ENCODE measurements at regions not wholly inside any gene's neighbourhood (a gene's known extent, or its start where the extent isn't known, plus 50 kb on each side); places are given as distances from the start of the nearest gene placed in this dataset.

DNA sequence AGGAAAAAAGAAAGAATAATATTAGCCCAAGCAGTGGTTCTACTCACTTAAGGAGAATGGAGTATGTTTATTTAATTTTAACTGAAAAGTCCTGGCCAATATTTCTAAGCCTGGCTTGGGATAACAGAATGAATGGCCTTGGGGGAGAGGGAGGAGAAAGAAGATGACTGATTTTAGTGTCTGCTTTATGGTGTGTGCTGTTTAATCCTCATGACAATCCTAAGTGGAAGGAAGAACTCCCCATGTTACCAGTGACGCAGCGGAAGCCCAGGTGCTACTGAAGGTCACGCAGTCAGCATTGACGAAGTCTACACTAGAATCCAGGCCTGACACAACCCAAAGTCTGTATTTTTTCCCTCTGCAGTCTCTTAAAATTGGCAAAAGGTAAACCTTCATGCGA is 50.5 kb downstream of the PALM2AKAP2 start:
- no peak for DNase-seq

DNA sequence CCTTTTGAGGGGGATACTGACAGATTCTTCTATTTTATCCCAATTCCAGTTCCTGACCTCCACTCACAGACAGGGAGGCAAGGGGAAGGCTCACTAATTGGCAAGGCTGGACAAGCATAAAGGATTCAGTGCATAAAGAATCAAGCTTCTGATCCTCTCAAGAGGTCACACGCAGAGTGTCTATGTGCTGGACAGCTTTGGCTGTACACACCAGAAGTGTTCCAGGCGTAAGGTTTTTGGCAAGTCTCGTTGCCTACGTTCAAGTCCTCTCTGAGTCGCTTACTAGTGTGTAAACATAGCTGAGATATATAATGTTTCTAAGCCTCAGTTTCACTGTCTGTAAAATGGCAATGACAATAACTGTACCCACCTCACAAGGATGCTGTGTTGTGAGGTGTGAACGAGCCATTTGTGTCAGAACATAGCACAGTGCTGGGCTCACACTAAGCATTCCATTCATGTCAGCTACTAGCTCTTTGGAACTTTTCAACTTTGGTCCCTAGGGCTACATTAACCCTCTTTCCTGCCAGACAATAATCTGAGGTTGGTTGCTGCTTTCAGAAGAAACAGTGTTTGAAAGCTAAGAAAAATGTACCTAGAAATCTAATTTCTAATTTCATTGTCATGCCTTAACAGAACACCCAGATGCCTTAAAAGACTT is 52.1 kb downstream of the PALM2AKAP2 start:
- DNase-seq: no peak

DNA sequence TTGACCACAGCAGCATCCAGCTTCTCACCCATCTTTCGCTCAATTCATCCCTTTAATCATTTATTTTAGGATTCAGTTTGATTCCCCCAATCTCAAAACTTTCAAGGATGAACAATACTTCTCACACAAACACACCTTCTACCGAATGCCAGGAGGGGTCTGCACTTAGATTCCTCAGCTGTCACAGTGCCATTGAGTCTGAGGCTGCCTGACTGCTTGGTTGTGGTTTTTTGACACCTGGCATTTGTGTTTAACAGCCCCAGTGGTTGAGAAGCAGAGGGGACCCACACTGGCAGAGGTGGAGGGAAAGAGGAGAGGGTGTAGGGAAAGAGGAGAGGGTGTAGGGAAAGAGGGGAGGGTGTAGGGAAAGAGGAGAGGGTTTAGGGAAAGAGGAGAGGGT is 54.9 kb downstream of the PALM2AKAP2 start:
- DNase-seq: no peak

DNA sequence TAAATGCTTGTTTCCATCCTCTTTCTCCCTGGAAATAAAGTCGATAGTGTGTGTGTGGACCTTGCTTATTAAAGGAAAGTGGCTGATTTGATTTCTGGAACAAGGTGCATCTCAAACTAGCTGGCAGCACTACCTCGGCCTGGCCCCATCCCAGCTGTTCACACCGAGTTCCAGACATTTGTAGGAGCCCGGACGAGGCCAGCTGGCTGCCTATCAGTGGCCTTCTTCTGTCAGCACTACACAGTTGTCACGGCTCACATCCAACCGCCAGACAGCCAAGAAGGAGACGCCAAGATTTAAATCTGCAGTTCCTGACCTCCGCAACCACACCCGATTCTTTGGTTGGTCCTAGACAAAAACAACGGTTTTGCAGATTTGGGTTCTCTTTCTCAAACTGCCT is 63.6 kb downstream of the PALM2AKAP2 start:
- DNase-seq: no peak

DNA sequence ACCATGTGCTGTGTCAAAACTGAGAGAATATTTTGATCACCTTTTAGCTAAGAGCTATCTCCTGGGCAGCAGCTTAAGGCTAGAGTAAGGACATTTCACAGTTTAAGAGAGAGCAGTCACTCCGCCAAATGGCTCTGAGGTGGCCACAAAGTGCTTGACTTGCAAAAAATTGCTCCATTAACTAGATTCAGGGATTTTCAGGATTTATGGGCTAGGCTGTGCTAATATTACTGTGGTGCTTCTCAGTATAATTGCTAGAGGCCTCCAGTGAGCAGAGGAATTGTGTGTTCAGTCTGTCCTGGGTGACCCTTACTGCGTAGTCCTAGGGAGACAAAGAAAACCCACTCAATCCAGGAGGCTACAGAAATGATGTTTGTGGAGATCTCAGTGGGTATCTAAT is 65.2 kb downstream of the PALM2AKAP2 start:
- DNase-seq: no peak

DNA sequence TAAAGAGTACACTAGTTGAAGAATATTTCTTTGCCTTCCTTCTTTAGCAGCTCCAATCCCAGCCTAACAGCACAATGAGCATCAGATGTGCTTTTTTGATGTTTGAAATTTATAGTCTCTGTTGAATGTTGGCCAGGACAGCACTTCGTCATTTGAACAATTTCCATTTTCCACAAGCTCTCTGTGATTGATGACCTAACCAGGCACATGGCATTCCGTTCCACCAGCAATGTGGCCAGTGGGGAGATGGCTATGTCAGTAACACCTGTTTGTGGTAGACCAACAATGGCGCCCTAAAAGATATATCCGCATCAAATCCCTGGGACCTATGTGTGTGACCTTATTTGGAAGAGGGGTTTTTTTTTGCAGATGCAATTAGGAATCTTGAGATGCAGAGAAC is 66.8 kb downstream of the PALM2AKAP2 start:
- no peak for DNase-seq

DNA sequence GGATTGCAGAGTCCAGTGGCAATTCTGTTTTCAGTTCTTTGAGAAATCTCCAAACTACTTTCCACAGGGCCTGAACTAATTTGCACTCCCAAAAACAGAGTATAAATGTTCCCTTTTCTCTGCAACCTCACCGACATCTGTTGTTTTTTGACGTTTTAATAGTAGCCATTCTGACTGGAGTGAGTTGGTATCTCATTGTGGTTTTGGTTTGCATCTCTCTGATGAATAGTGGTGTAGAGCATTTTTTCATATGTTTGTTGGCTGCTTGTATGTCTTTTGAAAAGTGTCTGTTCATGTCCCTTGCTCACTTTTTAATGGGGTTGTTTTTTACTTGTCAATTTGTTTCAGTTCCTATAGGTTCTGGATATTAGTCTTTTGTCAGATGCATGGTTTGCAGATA is 72.6 kb downstream of the PALM2AKAP2 start:
- no peak for DNase-seq

DNA sequence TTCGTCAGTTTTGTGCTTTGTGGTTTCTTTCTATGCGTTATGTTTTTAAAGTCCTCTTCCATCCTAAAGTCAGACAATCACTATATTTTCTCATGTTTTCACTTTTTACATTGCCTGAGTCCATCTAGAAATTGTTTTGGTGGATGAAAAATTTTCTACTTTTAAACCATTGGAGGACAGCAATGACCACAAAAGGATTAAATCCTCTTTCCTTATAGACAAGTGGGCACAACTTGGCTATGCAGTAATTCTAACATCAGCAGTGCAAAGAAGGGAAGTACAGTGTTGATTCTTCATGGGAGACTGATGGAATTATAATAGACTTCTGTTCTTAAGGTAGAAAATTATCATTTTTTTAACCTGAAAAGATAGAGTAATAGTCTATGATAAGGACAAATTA is 75.5 kb downstream of the PALM2AKAP2 start:
- DNase-seq: no peak

DNA sequence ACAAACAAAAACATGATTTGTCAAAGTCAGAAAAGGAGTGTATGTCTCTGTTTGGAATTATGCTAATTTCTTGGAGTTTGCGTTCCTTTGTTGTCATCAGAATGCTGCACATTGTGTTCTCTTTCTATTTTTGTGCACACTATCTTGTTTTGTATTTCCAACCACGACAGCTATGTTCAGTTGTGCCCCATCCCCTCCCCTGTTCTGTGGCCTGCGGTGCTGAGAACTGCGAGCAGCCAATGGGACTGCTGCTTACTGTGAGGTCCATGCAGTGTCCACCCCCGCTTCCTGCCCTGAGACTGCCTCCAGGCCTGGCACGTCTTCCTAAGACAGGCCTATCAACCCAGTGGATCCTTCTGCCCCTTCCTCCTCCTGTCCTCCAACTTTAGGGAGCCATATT is 76.8 kb downstream of the PALM2AKAP2 start:
- DNase-seq: peak; percentile 93

DNA sequence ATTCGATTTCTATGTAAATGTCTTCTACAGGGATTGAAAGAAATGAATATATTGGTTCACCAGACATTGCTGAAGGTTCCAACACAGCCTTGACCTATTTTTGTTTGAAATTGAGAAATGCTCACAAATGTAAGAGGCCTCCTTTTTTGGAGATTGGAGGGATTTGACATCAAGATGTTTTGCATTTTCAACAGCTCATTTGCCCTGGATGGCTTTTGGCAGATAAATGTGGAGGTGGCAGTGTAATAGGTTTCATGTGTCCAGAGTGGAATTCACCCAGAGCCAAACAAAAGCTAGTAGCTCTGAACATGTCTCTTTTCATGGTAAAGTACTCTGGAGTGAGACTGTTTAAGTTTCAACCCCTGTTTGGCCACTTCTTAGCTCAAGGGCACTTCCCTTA is 77.3 kb downstream of the PALM2AKAP2 start:
- DNase-seq: no peak

DNA sequence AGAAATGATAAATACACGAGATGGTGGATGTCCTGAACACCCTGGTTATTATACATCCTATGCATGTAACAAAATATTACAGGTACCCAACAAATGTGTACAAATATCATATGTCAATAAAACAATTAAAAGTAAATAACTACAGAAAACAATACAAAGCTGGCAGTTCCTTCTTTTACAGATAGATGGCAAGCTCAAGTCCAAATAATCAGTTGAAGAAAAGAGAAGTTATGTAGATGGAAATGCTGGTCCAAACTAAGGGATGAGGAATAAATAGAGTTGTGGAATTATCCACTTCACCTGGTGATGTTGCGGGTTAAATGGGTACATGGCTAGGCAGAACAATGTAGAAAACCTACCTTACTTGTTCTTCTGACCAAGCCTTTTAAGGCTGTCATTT is 79.4 kb downstream of the PALM2AKAP2 start:
- DNase-seq: no peak

DNA sequence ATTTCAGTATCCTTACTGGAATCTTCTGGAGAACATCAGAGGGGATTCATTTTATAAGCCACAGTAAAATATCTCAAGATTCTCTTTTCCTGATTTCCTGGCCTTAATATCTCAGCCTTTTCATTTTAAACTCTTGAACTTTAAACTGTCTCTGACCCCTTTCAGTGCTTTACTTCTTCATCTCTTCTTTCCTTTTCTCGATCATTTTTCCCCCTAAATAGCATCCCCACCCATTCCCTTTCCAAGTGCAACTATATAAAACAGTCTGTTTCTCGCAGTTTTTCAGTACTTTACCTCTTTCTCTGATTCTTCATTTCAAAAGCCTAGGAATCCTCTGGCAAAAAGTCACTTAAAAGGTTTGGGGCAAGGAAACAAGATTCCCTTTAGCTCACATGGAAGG is 80.5 kb downstream of the PALM2AKAP2 start:
- DNase-seq: no peak

DNA sequence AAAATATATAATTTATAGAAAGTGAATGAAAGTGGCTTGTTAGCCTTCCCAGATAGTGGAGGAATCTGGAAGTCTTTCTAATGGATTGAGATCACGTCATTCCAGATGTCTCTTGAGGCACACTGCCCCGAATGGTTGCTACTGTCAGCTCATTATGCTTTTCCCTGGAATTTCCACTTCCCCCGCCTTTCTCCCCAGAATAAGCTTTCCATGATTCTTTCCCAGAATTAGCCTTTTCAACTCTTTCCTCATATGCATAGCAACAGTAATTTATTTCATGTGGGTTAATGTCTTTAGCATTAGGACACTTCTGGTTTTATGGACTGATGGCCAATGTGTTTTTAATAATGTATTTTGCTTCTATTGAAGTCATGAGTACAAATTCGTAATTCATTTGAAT is 81.5 kb downstream of the PALM2AKAP2 start:
- peak; percentile 45 for DNase-seq

DNA sequence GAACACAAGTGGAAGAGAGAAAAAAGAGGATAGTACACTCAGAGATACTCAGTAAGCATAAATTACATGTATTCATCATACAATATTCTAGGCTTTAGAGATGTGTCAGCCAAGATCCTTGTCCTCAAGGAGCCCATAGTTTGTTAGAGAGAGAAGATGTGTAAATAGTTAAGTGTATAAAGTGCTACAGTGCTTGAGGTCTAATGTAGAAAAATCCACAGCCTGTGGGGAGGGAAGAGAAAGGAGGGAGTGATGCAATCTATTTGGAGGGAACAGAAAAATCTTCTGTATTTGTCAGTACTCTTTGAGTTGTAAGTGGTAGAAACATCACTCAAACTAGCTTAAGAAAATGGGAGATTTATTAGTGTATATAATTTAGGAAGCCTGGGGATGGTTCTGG is 81.9 kb downstream of the PALM2AKAP2 start:
- no peak for DNase-seq

DNA sequence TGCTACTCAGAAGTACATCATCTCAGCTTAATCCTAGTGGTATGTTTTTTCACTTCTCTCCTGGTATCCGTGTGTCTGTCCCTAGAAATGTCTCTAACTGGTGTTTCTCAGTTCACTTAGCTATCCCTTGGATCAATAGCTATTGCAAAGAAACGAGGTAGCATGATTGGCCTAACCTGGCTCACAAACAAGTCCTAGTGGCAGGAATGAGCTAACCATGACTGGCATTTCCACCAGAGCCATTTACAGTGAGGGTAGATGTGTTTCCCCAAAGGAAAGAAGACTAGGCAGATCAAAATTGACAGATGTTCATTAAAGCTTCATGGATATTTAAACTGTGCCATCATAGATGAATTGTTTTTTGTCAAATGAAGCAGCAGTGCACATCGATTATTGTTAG is 82.5 kb downstream of the PALM2AKAP2 start:
- DNase-seq: no peak

DNA sequence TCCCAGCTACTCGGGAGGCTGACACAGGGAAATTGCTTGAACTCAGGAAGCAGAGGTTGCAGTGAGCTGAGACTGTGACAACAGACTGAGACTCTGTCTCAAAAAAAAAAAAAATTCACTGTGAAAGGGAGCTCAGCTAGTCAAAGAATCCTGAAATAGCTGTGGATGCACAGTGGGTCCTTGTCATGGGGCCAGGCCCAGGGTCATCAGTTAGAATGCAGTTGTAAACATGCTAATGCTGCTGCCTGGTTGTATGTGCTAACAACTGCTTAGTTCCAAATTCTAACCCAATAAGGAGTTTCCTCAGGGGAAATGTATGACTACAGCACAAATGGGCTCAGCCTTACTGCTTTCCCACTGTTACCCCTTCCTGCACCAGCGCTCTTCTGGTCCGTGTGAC is 84.0 kb downstream of the PALM2AKAP2 start:
- DNase-seq: no peak

DNA sequence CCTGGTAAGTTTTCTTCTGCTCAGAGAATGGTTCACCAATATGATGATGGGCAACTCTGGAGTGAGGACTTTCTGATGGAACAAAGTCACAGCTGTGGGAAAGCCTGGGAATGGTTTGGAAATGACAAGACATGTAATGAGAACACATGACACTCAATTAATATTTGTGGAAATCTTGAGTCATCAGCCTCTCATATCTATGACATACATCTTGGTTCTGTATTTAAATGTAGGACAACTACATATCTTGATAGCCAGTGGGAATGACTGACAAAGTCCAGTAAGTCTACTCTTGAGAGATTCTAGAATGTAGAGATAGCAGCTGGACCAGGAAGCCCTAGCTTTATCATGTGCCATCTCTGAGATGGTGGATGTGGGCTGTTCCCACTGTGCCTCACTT is 85.5 kb downstream of the PALM2AKAP2 start:
- no peak for DNase-seq

DNA sequence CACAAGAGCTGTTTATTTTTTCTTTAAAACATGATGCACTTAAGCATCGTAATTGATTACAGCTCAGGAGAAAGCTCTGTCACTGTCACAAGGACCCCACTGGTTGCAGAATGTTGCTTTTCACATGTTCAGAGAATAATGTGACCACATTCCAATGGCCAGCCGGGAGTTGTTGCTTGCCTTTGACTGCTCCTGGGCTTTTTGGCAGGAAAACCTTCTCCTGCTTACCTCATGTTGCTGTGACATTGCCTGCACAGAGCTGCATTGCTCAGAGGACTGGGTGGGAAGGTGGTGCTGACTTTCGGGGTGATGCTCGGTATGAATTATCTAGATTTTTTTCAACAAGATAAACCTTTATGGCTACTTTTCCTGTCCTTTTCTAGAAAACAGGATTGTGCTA is 88.2 kb downstream of the PALM2AKAP2 start:
- peak; percentile 43 for DNase-seq

DNA sequence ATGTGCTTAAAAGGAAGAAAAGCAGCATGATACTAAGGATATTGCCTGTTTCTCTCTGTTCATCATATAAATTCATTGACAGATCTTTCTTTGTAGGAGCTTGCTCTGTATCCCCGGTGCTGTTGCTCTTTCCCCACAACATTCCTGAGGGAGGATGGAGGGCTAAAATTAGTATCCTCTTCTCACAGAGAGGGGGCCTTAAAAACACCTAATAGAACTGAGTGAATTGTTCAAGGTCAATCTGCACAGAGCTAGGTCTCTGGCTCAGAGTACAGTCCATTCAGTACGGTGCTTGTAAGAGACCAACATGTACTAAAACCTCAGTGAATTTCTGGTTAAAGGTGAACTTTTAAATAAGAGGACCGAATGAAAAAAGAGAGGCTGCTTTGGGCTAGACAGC is 88.7 kb downstream of the PALM2AKAP2 start:
- DNase-seq: no peak

DNA sequence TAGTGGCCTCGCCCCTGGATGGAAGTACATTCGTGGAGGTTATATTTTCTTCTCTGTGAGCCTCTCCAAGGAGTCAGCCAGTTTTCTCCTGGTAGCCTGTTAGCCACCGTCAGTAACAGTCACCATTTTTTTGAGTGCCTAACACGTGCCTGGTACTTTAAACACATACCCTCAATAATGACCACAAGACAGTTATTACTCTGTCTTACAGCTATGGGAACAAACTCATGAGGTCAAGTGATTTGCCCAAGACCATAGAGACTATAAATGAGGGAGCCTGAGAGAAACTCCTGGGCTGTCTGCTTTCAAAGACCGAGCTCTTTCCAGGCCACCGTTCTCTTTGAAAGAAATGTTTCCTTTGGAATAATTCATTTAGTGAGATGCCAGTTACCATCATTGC is 90.4 kb downstream of the PALM2AKAP2 start:
- DNase-seq: no peak

DNA sequence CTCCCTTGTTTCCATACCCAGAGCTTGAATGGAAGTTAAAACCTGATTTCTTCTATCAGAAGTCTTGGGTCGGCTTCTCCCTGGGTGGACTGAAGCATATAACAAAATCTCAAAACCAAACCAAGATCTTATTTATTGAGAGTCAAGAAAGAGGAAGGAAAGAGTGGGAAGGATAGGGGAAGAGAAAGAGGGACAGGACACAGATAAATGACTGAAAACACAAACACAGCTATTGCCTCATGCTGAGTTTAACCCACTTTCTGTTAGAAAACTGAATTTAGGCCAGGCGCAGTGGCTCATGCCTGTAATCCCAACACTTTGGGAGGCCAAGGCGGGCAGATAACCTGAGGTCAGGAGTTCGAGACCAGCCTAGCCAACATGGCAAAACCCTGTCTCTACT is 92.9 kb downstream of the PALM2AKAP2 start:
- no peak for DNase-seq

DNA sequence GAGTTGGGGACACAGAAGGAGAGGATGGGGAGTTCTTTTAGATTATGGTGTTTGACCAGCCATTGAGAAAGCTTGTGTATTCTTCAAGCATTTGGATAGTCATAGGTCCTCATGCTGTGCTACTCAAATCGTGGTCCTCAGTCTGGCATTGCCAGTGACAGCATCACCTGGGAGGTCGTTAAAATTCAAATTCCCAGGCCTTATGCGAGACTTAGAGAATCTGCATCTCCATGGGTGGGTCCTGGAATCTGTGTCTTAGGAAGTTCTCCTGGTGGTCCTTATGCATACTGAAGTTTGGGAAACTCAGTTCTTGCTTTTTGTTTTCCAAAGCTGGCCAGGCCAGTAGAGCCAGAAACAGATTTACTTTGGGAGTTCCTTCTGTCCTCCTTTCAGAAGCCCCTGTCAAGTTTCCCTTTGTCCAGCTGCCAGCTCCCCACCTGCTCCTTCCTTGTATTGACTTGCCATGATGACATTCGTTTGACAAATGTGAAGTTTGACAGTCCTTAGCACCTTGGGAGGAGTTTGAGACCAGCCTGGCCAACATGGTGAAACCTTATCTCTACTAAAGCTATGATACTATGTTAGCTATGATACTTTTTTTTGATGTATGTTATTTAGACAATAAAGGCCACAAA is 95.6 kb downstream of the PALM2AKAP2 start:
- no peak for DNase-seq

DNA sequence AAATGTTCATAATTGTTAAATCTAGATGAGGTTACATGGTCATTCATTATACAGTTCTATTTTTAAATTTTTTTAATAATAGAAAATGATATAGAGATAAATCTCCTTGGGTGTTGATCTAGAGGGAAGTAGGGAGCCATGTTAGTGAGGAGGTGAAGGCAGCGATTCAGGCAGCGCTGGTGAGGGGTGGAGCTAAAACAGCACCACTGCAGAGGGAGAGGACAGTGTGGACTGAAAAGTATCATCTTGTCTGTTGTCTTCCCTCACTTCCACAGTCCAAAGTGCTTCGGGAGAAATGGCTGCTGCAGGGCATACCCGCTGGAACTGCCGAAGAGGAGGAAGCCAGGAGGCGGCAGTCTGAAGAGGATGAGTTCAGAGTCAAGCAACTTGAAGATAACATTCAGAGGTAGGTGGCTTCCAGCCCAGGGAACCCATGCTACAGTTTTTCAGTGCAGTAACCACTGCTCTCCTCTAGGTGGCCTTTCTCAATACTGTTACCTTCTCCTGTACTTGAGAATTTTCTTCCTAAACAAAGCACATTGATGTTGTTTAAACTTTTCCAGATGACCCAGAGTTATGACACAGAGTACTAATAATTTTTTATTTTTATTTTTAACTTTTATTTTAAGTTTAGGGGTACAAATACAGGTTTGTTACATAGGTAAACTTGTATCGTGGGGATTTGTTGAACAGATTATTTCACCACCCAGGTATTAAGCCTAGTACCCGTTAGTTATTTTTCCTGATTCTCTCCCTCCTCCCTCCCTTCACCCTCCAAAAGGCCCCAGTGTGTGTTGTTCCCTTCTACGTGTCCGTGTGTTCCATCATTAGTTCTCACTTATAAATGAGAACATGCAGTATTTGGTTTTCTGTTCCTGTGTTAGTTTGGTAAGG is 100.5 kb downstream of the PALM2AKAP2 start:
- DNase-seq: no peak

DNA sequence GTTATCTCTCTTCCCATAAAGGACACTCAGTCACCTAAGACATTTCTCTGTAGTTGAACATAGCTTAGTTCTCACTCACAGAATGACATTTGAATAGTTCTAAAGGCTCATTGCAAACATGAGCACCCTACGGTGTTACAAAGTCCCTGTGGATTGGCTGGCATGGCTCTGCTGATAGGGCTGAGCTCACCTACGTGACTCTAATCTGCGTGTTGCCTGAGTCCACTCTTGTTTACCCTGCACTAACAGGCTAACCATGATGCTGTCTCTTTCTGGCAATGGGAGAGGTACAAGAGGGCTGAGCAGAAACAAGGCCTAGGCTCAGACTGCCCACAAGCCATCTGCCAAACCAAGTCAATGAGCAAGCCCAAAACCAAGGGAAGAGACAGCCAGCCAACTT is 103.6 kb downstream of the PALM2AKAP2 start:
- DNase-seq: no peak

Data from midbrain (tissue), 1 donor.